CD4-positive, alpha-beta T cell (primary cell): ENCODE measurements at regions not wholly inside any gene's neighbourhood (a gene's known extent, or its start where the extent isn't known, plus 50 kb on each side); places are given as distances from the start of the nearest gene placed in this dataset.
"Not testable (repeated sequence)": the region's sequence is repeated elsewhere in the genome, so short reads cannot be mapped to it uniquely, and the experiment has no call there.

Experiments used
- ATAC-seq: fragments of 200-7000 bp; cut with Tn5 transposase; one replicate; pipeline ENCODE4 v1.10.0; 2022; ENCODE audit warnings: mild to moderate bottlenecking; ENCODE audit not compliant: poor library complexity
- CTCF ChIA-PET: fragments of 350-600 bp; sonication (Branson Sonifier 250); formaldehyde crosslinking; loops from one replicate; lab custom pipeline; 2021; ENCODE audit warnings: antibody characterized with exemption, inconsistent platforms; lab: Charles Lee
- POLR2A ChIA-PET: fragments of 350-600 bp; sonication (Branson Sonifier 250); formaldehyde crosslinking; loops from one replicate; lab custom pipeline; 2021; ENCODE audit warnings: antibody characterized with exemption, inconsistent platforms; lab: Charles Lee
- DNase-seq, 14 experiments: peaks; one replicate each; pipeline ENCODE4 v3.0.0-alpha.2; 2013 to 2020; ENCODE audit warnings: mixed read lengths in 2 of 14
- H3K27ac ChIP-seq, 2 donors: one replicate each; pipeline versions ENCODE4 v1.5.1 to v1.7.0; 2013; ENCODE audit warnings: low read length in 2 of 2, low read depth in 1 of 2, mild to moderate bottlenecking in 1 of 2
- H3K27me3 ChIP-seq, 2 experiments: 1 replicate in 1 of 2; 2 replicates in 1 of 2; pipeline versions ENCODE4 v1.6.1 to v1.7.0; 2013; ENCODE audit warnings: low read length in 2 of 2, control low read depth in 1 of 2, mild to moderate bottlenecking in 1 of 2, moderate library complexity in 1 of 2; ENCODE audit not compliant: insufficient read depth in 2 of 2, control insufficient read depth in 1 of 2
- H3K36me3 ChIP-seq: one replicate; pipeline ENCODE4 v1.6.1; 2013; ENCODE audit warnings: low read length, control low read depth; ENCODE audit not compliant: insufficient read depth
- H3K4me1 ChIP-seq: one replicate; pipeline ENCODE4 v1.6.1; 2013; ENCODE audit warnings: low read length, control low read depth; ENCODE audit not compliant: insufficient read depth
- H3K4me3 ChIP-seq: one replicate; pipeline ENCODE4 v1.5.1; 2013; ENCODE audit warnings: mild to moderate bottlenecking, low read length, moderate library complexity
- H3K9me3 ChIP-seq, 2 experiments: 1 replicate in 1 of 2; 2 replicates in 1 of 2; pipeline versions ENCODE4 v1.6.1 to v1.7.0; 2013; ENCODE audit warnings: low read length in 2 of 2, mild to moderate bottlenecking in 2 of 2, control low read depth in 1 of 2, moderate library complexity in 1 of 2; ENCODE audit not compliant: control insufficient read depth in 1 of 2, insufficient read depth in 1 of 2
- H3K27ac Mint-ChIP-seq: one replicate; pipeline ENCODE4 v1.8.0; 2020; ENCODE audit warnings: mixed read lengths
- H3K27me3 Mint-ChIP-seq: one replicate; pipeline ENCODE4 v1.8.0; 2021; ENCODE audit warnings: mixed read lengths
- H3K36me3 Mint-ChIP-seq: one replicate; pipeline ENCODE4 v1.8.0; 2021; ENCODE audit warnings: low read depth, mixed read lengths
- H3K4me1 Mint-ChIP-seq: one replicate; pipeline ENCODE4 v1.8.0; 2021; ENCODE audit warnings: low read depth, mixed read lengths
- H3K4me3 Mint-ChIP-seq: one replicate; pipeline ENCODE4 v1.8.0; 2020; ENCODE audit warnings: mild to moderate bottlenecking, mixed read lengths
- H3K9me3 Mint-ChIP-seq: one replicate; pipeline ENCODE4 v1.8.0; 2020; ENCODE audit warnings: mixed read lengths
- intact Hi-C, 2 experiments: fragments of 100-400 bp; cut with DNase I in 1 of 2; cut with micrococcal nuclease in 1 of 2; formaldehyde crosslinking; loops; one replicate each; pipeline versions ENCODE4 v1.15.1 to v1.9.0; 2023 to 2025; cut with DNase I, micrococcal nuclease
- TF ChIP-seq, protein P1 (sequence below): fragments of 200-600 bp; IDR thresholded peaks from one replicate; pipeline ENCODE4 v1.8.0; 2022; ENCODE audit warnings: antibody characterized with exemption, mild to moderate bottlenecking

DNA sequence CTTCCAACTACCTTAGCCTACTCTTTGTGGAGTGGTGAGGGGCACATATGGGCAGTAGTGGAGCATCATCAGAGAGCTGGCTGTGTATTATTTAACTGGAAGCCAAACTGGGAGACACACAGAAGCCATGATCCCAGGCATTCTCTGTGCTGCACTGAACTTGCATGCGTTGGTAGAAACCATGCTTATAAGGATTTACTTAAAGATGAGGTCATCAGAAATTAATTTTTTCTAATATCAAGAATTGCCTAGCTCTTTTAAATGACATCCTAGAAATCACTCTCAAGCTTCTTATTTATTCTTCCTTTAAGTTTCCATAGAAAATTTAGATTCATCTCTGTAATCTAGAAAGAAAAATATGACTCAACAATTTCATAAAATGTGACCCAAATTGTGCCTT is 136.2 kb downstream of the KCNK1 start:
- Mint-ChIP-seq H3K4me3 (no peak overlapping the region), H3K36me3 (no peaks in the 10 kb centered on the region), H3K4me1 (no peaks in the 10 kb centered on the region), H3K27ac (no peak overlapping the region), H3K9me3 (no peaks in the 10 kb centered on the region), H3K27me3 (peaks cover 15% of the 10 kb centered on the region)
- peaks cover 0 to 4% of the 10 kb centered on the region in 2 experiments for H3K27me3 ChIP-seq
- ChIA-PET CTCF (no interaction called here), POLR2A (no interaction called here)
- no peak overlapping the region for H3K27ac ChIP-seq
- TF ChIP-seq, protein P1, sequence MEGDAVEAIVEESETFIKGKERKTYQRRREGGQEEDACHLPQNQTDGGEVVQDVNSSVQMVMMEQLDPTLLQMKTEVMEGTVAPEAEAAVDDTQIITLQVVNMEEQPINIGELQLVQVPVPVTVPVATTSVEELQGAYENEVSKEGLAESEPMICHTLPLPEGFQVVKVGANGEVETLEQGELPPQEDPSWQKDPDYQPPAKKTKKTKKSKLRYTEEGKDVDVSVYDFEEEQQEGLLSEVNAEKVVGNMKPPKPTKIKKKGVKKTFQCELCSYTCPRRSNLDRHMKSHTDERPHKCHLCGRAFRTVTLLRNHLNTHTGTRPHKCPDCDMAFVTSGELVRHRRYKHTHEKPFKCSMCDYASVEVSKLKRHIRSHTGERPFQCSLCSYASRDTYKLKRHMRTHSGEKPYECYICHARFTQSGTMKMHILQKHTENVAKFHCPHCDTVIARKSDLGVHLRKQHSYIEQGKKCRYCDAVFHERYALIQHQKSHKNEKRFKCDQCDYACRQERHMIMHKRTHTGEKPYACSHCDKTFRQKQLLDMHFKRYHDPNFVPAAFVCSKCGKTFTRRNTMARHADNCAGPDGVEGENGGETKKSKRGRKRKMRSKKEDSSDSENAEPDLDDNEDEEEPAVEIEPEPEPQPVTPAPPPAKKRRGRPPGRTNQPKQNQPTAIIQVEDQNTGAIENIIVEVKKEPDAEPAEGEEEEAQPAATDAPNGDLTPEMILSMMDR = no peak
- no peaks in the 10 kb centered on the region for H3K36me3 ChIP-seq
- H3K4me3 ChIP-seq = no peak overlapping the region
- no peaks in the 10 kb centered on the region for H3K4me1 ChIP-seq
- no peaks in the 10 kb centered on the region for H3K9me3 ChIP-seq
- intact Hi-C loops = no loop called here
- DNase-seq (no peak), ATAC-seq (no peak)

DNA sequence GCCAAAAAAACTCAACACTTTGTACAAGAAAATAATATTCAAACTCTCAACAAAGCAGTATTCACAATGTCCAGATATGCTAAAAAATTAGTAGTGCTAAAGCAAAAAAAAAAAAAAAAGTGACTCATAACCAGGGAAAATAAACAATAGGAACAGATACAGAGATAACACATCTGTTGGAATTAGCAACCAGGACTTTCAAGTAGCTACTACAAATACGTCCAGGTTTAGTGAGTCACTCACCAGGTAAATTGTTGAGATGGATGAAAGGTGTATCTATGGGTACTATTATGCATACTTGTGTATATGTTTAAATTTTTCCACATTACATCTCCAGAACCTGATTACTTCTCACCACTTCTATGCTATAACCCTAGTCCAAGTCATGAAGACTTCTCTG is 144.8 kb upstream of the SLC35F3 start:
- no peaks in the 10 kb centered on the region for H3K36me3 ChIP-seq
- H3K27ac ChIP-seq = no peak overlapping the region
- no peaks in the 10 kb centered on the region for H3K4me1 ChIP-seq
- H3K9me3 ChIP-seq = no peaks in the 10 kb centered on the region
- ATAC-seq (no peak), DNase-seq (no peak)
- Mint-ChIP-seq H3K9me3 (no peaks in the 10 kb centered on the region), H3K36me3 (no peaks in the 10 kb centered on the region), H3K4me3 (no peak overlapping the region), H3K4me1 (no peaks in the 10 kb centered on the region), H3K27ac (no peak overlapping the region), H3K27me3 (peaks cover 14% of the 10 kb centered on the region)
- intact Hi-C loops = no loop called here
- peaks cover 4 to 5% of the 10 kb centered on the region in 2 experiments for H3K27me3 ChIP-seq
- ChIA-PET POLR2A (no interaction called here), CTCF (no interaction called here)
- no peak overlapping the region for H3K4me3 ChIP-seq
- TF ChIP-seq, protein P1 = no peak

DNA sequence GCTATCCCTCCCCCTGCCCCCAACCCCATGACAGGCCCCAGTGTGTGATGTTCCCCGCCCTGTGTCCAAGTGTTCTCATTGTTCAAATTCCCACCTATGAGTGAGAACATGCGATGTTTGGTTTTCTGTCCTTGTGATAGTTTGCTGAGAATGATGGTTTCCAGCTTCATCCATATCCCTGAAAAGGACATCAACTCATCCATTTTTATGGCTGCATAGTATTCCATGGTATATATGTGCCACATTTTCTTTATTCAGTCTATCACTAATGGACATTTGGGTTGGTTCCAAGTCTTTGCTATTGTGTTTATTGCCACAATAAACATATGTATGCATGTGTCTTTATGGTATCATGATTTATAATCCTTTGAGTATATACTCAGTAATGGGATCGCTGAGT is 140.2 kb upstream of the SLC35F3 start:
- peaks cover 15% of the 10 kb centered on the region for H3K27me3 Mint-ChIP-seq
- POLR2A ChIA-PET, H3K36me3 ChIP-seq, H3K27ac Mint-ChIP-seq, DNase-seq, H3K4me3 ChIP-seq, CTCF ChIA-PET, H3K36me3 Mint-ChIP-seq, H3K9me3 Mint-ChIP-seq, H3K9me3 ChIP-seq, H3K27ac ChIP-seq, H3K4me1 ChIP-seq, H3K27me3 ChIP-seq, H3K4me3 Mint-ChIP-seq, intact Hi-C loops, ATAC-seq, H3K4me1 Mint-ChIP-seq: not testable (repeated sequence)

DNA sequence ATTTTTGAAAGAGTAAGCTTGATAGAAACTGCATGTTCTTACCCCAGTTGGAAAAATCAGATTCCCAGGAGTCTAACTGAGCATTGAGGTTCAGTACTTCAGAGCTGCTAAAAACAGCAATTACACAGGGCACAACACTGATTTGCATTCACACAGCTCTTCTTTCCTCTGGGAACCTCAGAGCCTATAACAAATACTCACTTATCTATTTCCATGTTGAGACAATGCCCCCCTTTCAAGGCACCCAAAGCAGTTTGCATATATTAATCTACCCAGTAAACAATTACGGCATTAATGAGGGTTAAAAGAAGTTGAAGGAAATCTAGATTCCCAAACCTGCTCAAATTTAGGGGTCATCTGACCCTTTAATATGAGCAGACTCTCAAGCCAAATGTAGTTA is 126.9 kb upstream of the SLC35F3 start:
- peaks cover 22% of the 10 kb centered on the region for H3K27me3 Mint-ChIP-seq
- CTCF ChIA-PET = no interaction called here
- peaks cover 4% of the 10 kb centered on the region for H3K9me3 Mint-ChIP-seq
- intact Hi-C loops = no loop called here
- no peak overlapping the region for H3K27ac Mint-ChIP-seq
- H3K4me1 ChIP-seq = no peaks in the 10 kb centered on the region
- POLR2A ChIA-PET = no interaction called here
- TF ChIP-seq, protein P1 = no peak
- no peak overlapping the region for H3K4me3 ChIP-seq
- H3K36me3 Mint-ChIP-seq = no peaks in the 10 kb centered on the region
- H3K9me3 ChIP-seq = peaks cover 4% of the 10 kb centered on the region in 2 experiments
- H3K4me3 Mint-ChIP-seq = no peak overlapping the region
- peaks cover 0 to 6% of the 10 kb centered on the region in 2 experiments for H3K27me3 ChIP-seq
- ATAC-seq (no peak), DNase-seq (no peak)
- no peaks in the 10 kb centered on the region for H3K36me3 ChIP-seq
- no peaks in the 10 kb centered on the region for H3K4me1 Mint-ChIP-seq
- no peak overlapping the region for H3K27ac ChIP-seq
